Neural progenitor cell (in vitro differentiated cells): ENCODE measurements at regions not wholly inside any gene's neighbourhood (a gene's known extent, or its start where the extent isn't known, plus 50 kb on each side); places are given as distances from the start of the nearest gene placed in this dataset.
A peak's percentile ranks its signal among the peaks of the same experiment; 100 is the strongest.

Experiments
- DNase-seq: peaks from one replicate; pipeline ENCODE4 v3.0.0-alpha.2; 2016; ENCODE audit warnings: low spot score
- H2AFZ ChIP-seq: fragments of 200-600 bp; sonication (generic); replicated peaks from 2 replicates; pipeline ENCODE4 v1.6.1; 2016; ENCODE audit warnings: antibody characterized with exemption
- H3F3A ChIP-seq: fragments of 200-600 bp; sonication (generic); 2 replicates; pipeline ENCODE4 v1.6.1; 2016; ENCODE audit warnings: antibody characterized with exemption, low read depth
- H3K27ac ChIP-seq: fragments of 200-600 bp; sonication (generic); 2 replicates; pipeline ENCODE4 v1.5.1; 2016; ENCODE audit warnings: mild to moderate bottlenecking
- H3K27me3 ChIP-seq: fragments of 200-600 bp; sonication (generic); 2 replicates; pipeline ENCODE4 v1.6.1; 2016; ENCODE audit warnings: mild to moderate bottlenecking, moderate library complexity
- H3K36me3 ChIP-seq: fragments of 200-600 bp; sonication (generic); 2 replicates; pipeline ENCODE4 v1.5.1; 2016
- H3K4me1 ChIP-seq: fragments of 200-600 bp; sonication (generic); 2 replicates; pipeline ENCODE4 v1.6.1; 2016; ENCODE audit warnings: mixed run types
- H3K4me2 ChIP-seq: fragments of 200-600 bp; sonication (generic); 2 replicates; pipeline ENCODE4 v1.6.1; 2016
- H3K4me3 ChIP-seq: fragments of 200-600 bp; sonication (generic); 2 replicates; pipeline ENCODE4 v1.5.1; 2016
- H3K79me2 ChIP-seq: fragments of 200-600 bp; sonication (generic); 2 replicates; pipeline ENCODE4 v1.6.1; 2016; ENCODE audit warnings: low read depth
- H3K9ac ChIP-seq: fragments of 200-600 bp; sonication (generic); 2 replicates; pipeline ENCODE4 v1.6.1; 2016
- H3K9me3 ChIP-seq: fragments of 200-600 bp; sonication (generic); 2 replicates; pipeline ENCODE4 v1.5.1; 2016; ENCODE audit warnings: low read depth
- H4K20me1 ChIP-seq: fragments of 200-600 bp; sonication (generic); 2 replicates; pipeline ENCODE4 v1.6.1; 2016; ENCODE audit warnings: low read depth
- H3K27ac Mint-ChIP-seq: 3 replicates; pipeline ENCODE4 v1.8.0; 2021; ENCODE audit warnings: mixed read lengths
- H3K27me3 Mint-ChIP-seq: 2 replicates; pipeline ENCODE4 v1.8.0; 2022; ENCODE audit warnings: low read depth, mild to moderate bottlenecking, inconsistent platforms, moderate library complexity, mixed read lengths; ENCODE audit not compliant: insufficient read depth
- H3K36me3 Mint-ChIP-seq: 3 replicates; pipeline ENCODE4 v1.8.0; 2021; ENCODE audit warnings: mixed read lengths
- H3K4me1 Mint-ChIP-seq: 3 replicates; pipeline ENCODE4 v1.8.0; 2021; ENCODE audit warnings: mixed read lengths
- H3K4me3 Mint-ChIP-seq: 3 replicates; pipeline ENCODE4 v1.8.0; 2021; ENCODE audit warnings: mild to moderate bottlenecking, moderate library complexity, mixed read lengths
- H3K9me3 Mint-ChIP-seq: 3 replicates; pipeline ENCODE4 v1.8.0; 2020; ENCODE audit warnings: mixed read lengths
- EZH2 ChIP-seq: fragments of 200-600 bp; sonication (generic); IDR thresholded peaks from 2 replicates; pipeline ENCODE4 v1.6.1; 2017; ENCODE audit warnings: antibody characterized with exemption, mild to moderate bottlenecking, moderate library complexity
- EZH2phosphoT487 ChIP-seq: fragments of 200-600 bp; sonication (generic); IDR thresholded peaks from 2 replicates; pipeline ENCODE4 v1.6.1; 2017; ENCODE audit warnings: antibody characterized with exemption
- TF ChIP-seq, protein P1 (sequence below): fragments of 200-600 bp; sonication (generic); IDR thresholded peaks from 2 replicates; pipeline ENCODE4 v1.5.1; 2017; ENCODE audit warnings: antibody characterized with exemption, mild to moderate bottlenecking

DNA sequence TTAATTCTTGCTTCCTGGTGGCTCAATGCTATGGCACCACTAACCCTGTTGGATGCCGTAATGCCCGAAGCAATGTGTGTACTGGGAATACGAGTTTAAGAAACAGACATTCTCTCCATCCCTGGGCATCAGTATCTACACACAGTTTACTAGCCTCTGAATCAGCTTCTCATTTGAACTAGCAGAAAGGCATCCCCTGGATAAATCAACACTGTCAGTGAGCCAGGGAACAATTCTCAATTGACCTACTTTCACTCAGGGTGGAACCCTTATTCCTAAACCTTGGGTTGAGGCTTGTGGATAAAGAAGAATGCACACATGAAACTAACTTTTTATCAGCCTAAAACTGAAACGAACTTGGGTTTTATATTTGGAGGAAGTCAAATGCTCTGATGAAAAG lies 331.0 kb downstream of the GADD45G start:
- Histone ChIP-seq H3K36me3 (no peaks in the 10 kb centered on the region), H2AFZ (no peak overlapping the region), H3K4me2 (no peak overlapping the region), H3K27ac (no peak overlapping the region), H4K20me1 (no peaks in the 10 kb centered on the region), H3K79me2 (no peaks in the 10 kb centered on the region), H3K27me3 (no peaks in the 10 kb centered on the region), H3K9ac (no peak overlapping the region), H3K4me3 (no peak overlapping the region), H3K9me3 (no peaks in the 10 kb centered on the region), H3F3A (no peaks in the 10 kb centered on the region), H3K4me1 (peaks cover 8% of the 10 kb centered on the region)
- Mint-ChIP-seq H3K4me3 (no peak overlapping the region), H3K4me1 (peaks cover 8% of the 10 kb centered on the region), H3K27ac (no peak overlapping the region), H3K9me3 (no peaks in the 10 kb centered on the region), H3K27me3 (peaks cover 8% of the 10 kb centered on the region), H3K36me3 (no peaks in the 10 kb centered on the region)
- DNase-seq: no peak
- TF ChIP-seq EZH2 (no peak), EZH2phosphoT487 (no peak)
- TF ChIP-seq, protein P1, sequence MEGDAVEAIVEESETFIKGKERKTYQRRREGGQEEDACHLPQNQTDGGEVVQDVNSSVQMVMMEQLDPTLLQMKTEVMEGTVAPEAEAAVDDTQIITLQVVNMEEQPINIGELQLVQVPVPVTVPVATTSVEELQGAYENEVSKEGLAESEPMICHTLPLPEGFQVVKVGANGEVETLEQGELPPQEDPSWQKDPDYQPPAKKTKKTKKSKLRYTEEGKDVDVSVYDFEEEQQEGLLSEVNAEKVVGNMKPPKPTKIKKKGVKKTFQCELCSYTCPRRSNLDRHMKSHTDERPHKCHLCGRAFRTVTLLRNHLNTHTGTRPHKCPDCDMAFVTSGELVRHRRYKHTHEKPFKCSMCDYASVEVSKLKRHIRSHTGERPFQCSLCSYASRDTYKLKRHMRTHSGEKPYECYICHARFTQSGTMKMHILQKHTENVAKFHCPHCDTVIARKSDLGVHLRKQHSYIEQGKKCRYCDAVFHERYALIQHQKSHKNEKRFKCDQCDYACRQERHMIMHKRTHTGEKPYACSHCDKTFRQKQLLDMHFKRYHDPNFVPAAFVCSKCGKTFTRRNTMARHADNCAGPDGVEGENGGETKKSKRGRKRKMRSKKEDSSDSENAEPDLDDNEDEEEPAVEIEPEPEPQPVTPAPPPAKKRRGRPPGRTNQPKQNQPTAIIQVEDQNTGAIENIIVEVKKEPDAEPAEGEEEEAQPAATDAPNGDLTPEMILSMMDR: no peak

GRCh38 chr9:89937051-89937450 lies 332.2 kb downstream of the GADD45G start:
- Mint-ChIP-seq H3K36me3 (no peaks in the 10 kb centered on the region), H3K27ac (no peak overlapping the region), H3K4me3 (no peak overlapping the region), H3K9me3 (no peaks in the 10 kb centered on the region), H3K27me3 (peaks cover 8% of the 10 kb centered on the region), H3K4me1 (peaks cover 5% of the 10 kb centered on the region)
- TF ChIP-seq EZH2phosphoT487 (no peak), EZH2 (no peak)
- TF ChIP-seq, protein P1: no peak
- Histone ChIP-seq H3K79me2 (no peaks in the 10 kb centered on the region), H4K20me1 (no peaks in the 10 kb centered on the region), H3K4me2 (no peak overlapping the region), H3K9me3 (no peaks in the 10 kb centered on the region), H3K4me3 (no peak overlapping the region), H3F3A (no peaks in the 10 kb centered on the region), H3K27me3 (no peaks in the 10 kb centered on the region), H2AFZ (no peak overlapping the region), H3K36me3 (no peaks in the 10 kb centered on the region), H3K9ac (no peak overlapping the region), H3K27ac (no peak overlapping the region), H3K4me1 (peaks cover 8% of the 10 kb centered on the region)
- DNase-seq: no peak

DNA sequence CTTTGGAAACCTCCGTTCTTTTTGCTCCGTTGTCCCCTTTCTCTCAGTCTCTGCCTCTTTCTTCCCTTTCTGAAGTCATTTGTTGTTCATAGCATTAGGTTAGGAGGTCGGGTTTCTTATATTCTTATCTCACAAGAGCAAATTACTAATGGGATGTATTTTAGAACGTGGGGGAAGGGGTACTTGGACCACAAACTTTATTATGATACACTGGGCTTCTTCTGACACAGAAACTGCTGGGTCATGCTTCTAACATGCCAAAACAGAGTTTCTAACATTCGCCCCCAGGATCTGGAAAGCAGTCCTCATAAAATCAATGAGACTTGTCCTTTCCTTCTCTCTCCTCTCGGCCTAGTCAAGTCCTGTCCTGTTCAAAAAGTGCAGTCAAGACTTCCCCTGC lies 334.4 kb downstream of the GADD45G start:
- no peak overlapping the region for H3K4me3 ChIP-seq
- DNase-seq: no peak
- H3K4me2 ChIP-seq: no peak overlapping the region
- H3K27me3 Mint-ChIP-seq: peaks cover 11% of the 10 kb centered on the region
- no peaks in the 10 kb centered on the region for H3K27me3 ChIP-seq
- H3K4me1 Mint-ChIP-seq: peaks cover 5% of the 10 kb centered on the region
- no peaks in the 10 kb centered on the region for H3F3A ChIP-seq
- H3K9ac ChIP-seq: no peak overlapping the region
- no peaks in the 10 kb centered on the region for H3K9me3 Mint-ChIP-seq
- no peaks in the 10 kb centered on the region for H3K9me3 ChIP-seq
- H3K4me1 ChIP-seq: peaks cover 8% of the 10 kb centered on the region
- no peaks in the 10 kb centered on the region for H3K79me2 ChIP-seq
- H3K27ac ChIP-seq: no peak overlapping the region
- TF ChIP-seq EZH2 (no peak), EZH2phosphoT487 (no peak)
- TF ChIP-seq, protein P1: no peak
- H3K4me3 Mint-ChIP-seq: no peak overlapping the region
- no peak overlapping the region for H3K27ac Mint-ChIP-seq
- peak overlapping the region; percentile 12 for H2AFZ ChIP-seq
- H4K20me1 ChIP-seq: no peaks in the 10 kb centered on the region
- H3K36me3 Mint-ChIP-seq: no peaks in the 10 kb centered on the region
- H3K36me3 ChIP-seq: no peaks in the 10 kb centered on the region
